Endothelial cell of umbilical vein (primary cell): ENCODE measurements at regions not wholly inside any gene's neighbourhood (a gene's known extent, or its start where the extent isn't known, plus 50 kb on each side); places are given as distances from the start of the nearest gene placed in this dataset.

ENCODE experiments used
- BruUV-seq: library from RNA; stranded (reverse); fragments of 400-500 nt; replicated peaks from 2 replicates; lab custom pipeline; 2021; lab: Mats Ljungman, UMichigan
- CTCF ChIA-PET: fragments of 300-600, 350-600 bp; sonication (Branson Sonifier 250); formaldehyde crosslinking; loops from one replicate; lab custom pipeline; 2021; ENCODE audit warnings: antibody characterized with exemption, inconsistent platforms; lab: Charles Lee
- POLR2A ChIA-PET: fragments of 300-600, 350-600 bp; sonication (Branson Sonifier 250); formaldehyde crosslinking; loops from one replicate; lab custom pipeline; 2021; ENCODE audit warnings: antibody characterized with exemption, inconsistent platforms; lab: Charles Lee
- DNase-seq: peaks from one replicate; pipeline ENCODE4 v3.0.0-alpha.2; 2011; ENCODE audit warnings: low read depth, low spot score
- FAIRE-seq: peaks from 2 replicates; lab custom pipeline; 2011; peaks lifted over from hg19 to GRCh38; lab: Jason Lieb, UNC
- H2AFZ ChIP-seq: 2 replicates; pipeline ENCODE4 v1.6.0; 2012; ENCODE audit warnings: low read depth, low read length, control low read depth, inconsistent platforms
- H3K27ac ChIP-seq: 2 replicates; pipeline ENCODE4 v1.5.1; 2011; ENCODE audit warnings: low read depth, mild to moderate bottlenecking, control low read depth, low read length, moderate library complexity; ENCODE audit not compliant: insufficient read depth
- H3K27me3 ChIP-seq, 2 experiments: 2 replicates each; pipeline versions ENCODE4 v1.6.0 to v1.6.1; 2011; ENCODE audit warnings: low read length in 2 of 2, mixed read lengths in 1 of 2; ENCODE audit not compliant: control insufficient read depth in 2 of 2, insufficient read depth in 2 of 2
- H3K36me3 ChIP-seq, 2 experiments: 2 replicates in 1 of 2; 3 replicates in 1 of 2; pipeline ENCODE4 v1.5.1; 2011; ENCODE audit warnings: low read length in 2 of 2, mild to moderate bottlenecking in 1 of 2, moderate library complexity in 1 of 2; ENCODE audit not compliant: control insufficient read depth in 2 of 2, insufficient read depth in 2 of 2; ENCODE audit errors: extremely low read depth in 1 of 2
- H3K4me1 ChIP-seq: 3 replicates; pipeline ENCODE4 v1.5.1; 2011; ENCODE audit warnings: mild to moderate bottlenecking, low read length; ENCODE audit not compliant: control insufficient read depth, insufficient read depth; ENCODE audit errors: extremely low read depth
- H3K4me2 ChIP-seq: 2 replicates; pipeline ENCODE4 v1.6.1; 2011; ENCODE audit warnings: low read length, control low read depth, mixed read lengths; ENCODE audit not compliant: insufficient read depth
- H3K4me3 ChIP-seq, 3 experiments: fragments of 200-600 bp in 1 of 3; sonication (generic), shearing (Covaris generic) in 1 of 3; replicated peaks in 1 of 3; 2 replicates each; pipeline ENCODE4 v1.5.1; 2011 to 2016; ENCODE audit warnings: control low read depth in 3 of 3, low read length in 3 of 3, mild to moderate bottlenecking in 2 of 3, inconsistent platforms in 1 of 3, low read depth in 1 of 3, moderate library complexity in 1 of 3; ENCODE audit not compliant: insufficient read depth in 1 of 3
- H3K79me2 ChIP-seq: 2 replicates; pipeline ENCODE4 v1.6.0; 2012; ENCODE audit warnings: low read length, inconsistent platforms; ENCODE audit not compliant: control insufficient read depth, insufficient read depth
- H3K9ac ChIP-seq: replicated peaks from 2 replicates; pipeline ENCODE3; 2011; ENCODE audit warnings: low read length, control low read depth; ENCODE audit not compliant: insufficient read depth; ENCODE audit errors: extremely low read depth
- H3K9me1 ChIP-seq: replicated peaks from 3 replicates; pipeline ENCODE4 v1.6.0; 2011; ENCODE audit warnings: mild to moderate bottlenecking, low read length; ENCODE audit not compliant: control insufficient read depth, insufficient read depth; ENCODE audit errors: extremely low read depth
- H3K9me3 ChIP-seq: replicated peaks from 2 replicates; pipeline ENCODE4 v1.5.1; 2012; ENCODE audit warnings: low read length, inconsistent platforms; ENCODE audit not compliant: control insufficient read depth, insufficient read depth
- H4K20me1 ChIP-seq: replicated peaks from 2 replicates; pipeline ENCODE3; 2011; ENCODE audit warnings: mild to moderate bottlenecking, low read length; ENCODE audit not compliant: control insufficient read depth, insufficient read depth; ENCODE audit errors: extremely low read depth
- CTCF ChIP-seq, 2 donors: IDR thresholded peaks; 1 replicate in 1 of 2; 2 replicates in 1 of 2; pipeline ENCODE4 v1.5.1; 2011; ENCODE audit warnings: low read length in 2 of 2, mild to moderate bottlenecking in 2 of 2, moderate library complexity in 2 of 2, control low read depth in 1 of 2, inconsistent platforms in 1 of 2, low read depth in 1 of 2; ENCODE audit not compliant: insufficient read depth in 1 of 2; ENCODE audit errors: extremely low read depth in 1 of 2
- EZH2 ChIP-seq: IDR thresholded peaks from 2 replicates; pipeline ENCODE4 v1.6.1; 2012; ENCODE audit warnings: borderline replicate concordance, low read depth, mild to moderate bottlenecking, moderate library complexity, low read length, inconsistent platforms; ENCODE audit not compliant: severe bottlenecking
- FOS ChIP-seq: IDR thresholded peaks from 2 replicates; pipeline ENCODE4 v1.6.1; 2011; ENCODE audit warnings: mild to moderate bottlenecking, low read length, moderate library complexity, borderline replicate concordance; ENCODE audit not compliant: insufficient read depth
- GATA2 ChIP-seq: IDR thresholded peaks from 2 replicates; pipeline ENCODE4 v1.7.0; 2011; ENCODE audit warnings: low read depth, mild to moderate bottlenecking, moderate library complexity, mixed read lengths, low read length; ENCODE audit not compliant: insufficient read length, insufficient read depth
- JUN ChIP-seq: IDR thresholded peaks from 2 replicates; pipeline ENCODE4 v1.6.1; 2011; ENCODE audit warnings: borderline replicate concordance, low read depth; ENCODE audit not compliant: insufficient read length, insufficient read depth
- MAX ChIP-seq: IDR thresholded peaks from 2 replicates; pipeline ENCODE4 v1.6.1; 2011; ENCODE audit not compliant: insufficient read depth, insufficient read length
- MYC ChIP-seq: IDR thresholded peaks from one replicate; pipeline ENCODE4 v1.6.1; 2011; ENCODE audit warnings: mild to moderate bottlenecking, low read depth, low read length
- POLR2A ChIP-seq: IDR thresholded peaks from 2 replicates; pipeline ENCODE4 v1.6.1; 2012; ENCODE audit warnings: low read depth, mild to moderate bottlenecking, control low read depth, low read length
- POLR2AphosphoS5 ChIP-seq: IDR thresholded peaks from 2 replicates; pipeline ENCODE4 v1.6.1; 2012; ENCODE audit warnings: low read depth, mild to moderate bottlenecking, control low read depth, low read length, moderate library complexity; ENCODE audit not compliant: insufficient read depth
- dilution Hi-C: fragments of 300-500 bp; cut with MboI; formaldehyde crosslinking; loops from one replicate; pipeline ENCODE4 v1.15.0; 2019; ENCODE audit warnings: low sequenced_read_pairs; ENCODE audit not compliant: extremely low pct_ligation_motif_present
- intact Hi-C: fragments of 100-400 bp; cut with micrococcal nuclease; formaldehyde crosslinking; loops from one replicate; pipeline ENCODE4 v1.10.0; 2022

GRCh38 chr7:126213876-126214275 is 1038.9 kb downstream of the GRM8 start:
- BruUV-seq: no TSS peak
- intact Hi-C loops: no loop called here
- CTCF ChIA-PET: no interaction called here

More at GRCh38 chr7:126213876-126214275, 1038.9 kb downstream of the GRM8 start:
- Histone ChIP-seq H3K36me3 (no peaks in the 10 kb centered on the region), H3K4me3 (no peak overlapping the region), H3K27me3 (no peaks in the 10 kb centered on the region), H3K4me2 (no peak overlapping the region), H3K9ac (no peak overlapping the region), H3K9me3 (no peaks in the 10 kb centered on the region), H3K79me2 (no peaks in the 10 kb centered on the region), H2AFZ (no peak overlapping the region), H3K9me1 (no peaks in the 10 kb centered on the region), H4K20me1 (no peaks in the 10 kb centered on the region), H3K27ac (no peak overlapping the region), H3K4me1 (no peaks in the 10 kb centered on the region)
- TF ChIP-seq FOS (no peak), MAX (no peak), POLR2A (no peak), CTCF (IDR thresholded peaks at IDR 0.05; ENCODE audit: extremely low read depth in 1 of 2, insufficient read depth in 1 of 2, low read depth in 1 of 2, low read length in 2 of 2) (no peak), MYC (no peak), POLR2AphosphoS5 (no peak), GATA2 (no peak), EZH2 (no peak), JUN (no peak)
- DNase-seq (no peak), FAIRE-seq (no peak)
- POLR2A ChIA-PET: no interaction called here
- dilution Hi-C loops: no loop called here
